NCI-H2081 (cell line): ENCODE measurements at regions not wholly inside any gene's neighbourhood (a gene's known extent, or its start where the extent isn't known, plus 50 kb on each side); places are given as distances from the start of the nearest gene placed in this dataset.
"Not testable (repeated sequence)": the region's sequence is repeated elsewhere in the genome, so short reads cannot be mapped to it uniquely, and the experiment has no call there.

Experiments
- DNase-seq, 2 experiments: peaks; one replicate each; lab custom pipeline; 2025; lab: John Stamatoyannopoulos, UW

DNA sequence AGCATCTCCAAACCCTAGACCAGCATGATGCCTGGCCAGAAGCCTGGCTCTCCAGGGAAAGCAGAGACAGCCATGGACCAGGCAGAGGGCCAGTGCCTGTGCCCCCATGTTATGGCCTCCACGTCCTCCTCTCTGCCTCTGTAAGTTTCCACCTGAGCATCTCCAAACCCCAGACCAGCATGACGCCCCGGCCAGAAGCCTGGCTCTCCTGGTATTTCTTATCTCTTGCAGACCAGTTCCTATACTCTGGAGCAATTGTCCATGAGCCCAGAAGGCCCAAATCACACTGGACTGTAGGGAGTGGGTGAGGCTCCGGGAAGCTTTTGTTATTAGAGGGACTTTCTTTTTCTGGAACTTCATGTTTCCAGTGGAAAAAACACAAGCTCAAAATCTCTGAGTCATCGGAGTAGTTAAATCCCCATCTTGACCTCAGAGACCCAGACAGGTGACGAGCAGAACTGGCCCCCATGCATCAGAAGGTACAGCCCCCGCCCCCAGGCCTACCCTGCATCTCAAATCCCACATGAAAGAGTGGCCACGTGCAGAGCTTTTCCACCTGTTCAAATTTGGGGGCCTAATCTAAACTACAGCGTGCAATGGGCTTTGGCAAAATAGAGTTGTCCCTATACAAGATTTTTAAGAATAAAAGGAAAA is 110.2 kb upstream of the FOXQ1 start:
- no peak for DNase-seq

DNA sequence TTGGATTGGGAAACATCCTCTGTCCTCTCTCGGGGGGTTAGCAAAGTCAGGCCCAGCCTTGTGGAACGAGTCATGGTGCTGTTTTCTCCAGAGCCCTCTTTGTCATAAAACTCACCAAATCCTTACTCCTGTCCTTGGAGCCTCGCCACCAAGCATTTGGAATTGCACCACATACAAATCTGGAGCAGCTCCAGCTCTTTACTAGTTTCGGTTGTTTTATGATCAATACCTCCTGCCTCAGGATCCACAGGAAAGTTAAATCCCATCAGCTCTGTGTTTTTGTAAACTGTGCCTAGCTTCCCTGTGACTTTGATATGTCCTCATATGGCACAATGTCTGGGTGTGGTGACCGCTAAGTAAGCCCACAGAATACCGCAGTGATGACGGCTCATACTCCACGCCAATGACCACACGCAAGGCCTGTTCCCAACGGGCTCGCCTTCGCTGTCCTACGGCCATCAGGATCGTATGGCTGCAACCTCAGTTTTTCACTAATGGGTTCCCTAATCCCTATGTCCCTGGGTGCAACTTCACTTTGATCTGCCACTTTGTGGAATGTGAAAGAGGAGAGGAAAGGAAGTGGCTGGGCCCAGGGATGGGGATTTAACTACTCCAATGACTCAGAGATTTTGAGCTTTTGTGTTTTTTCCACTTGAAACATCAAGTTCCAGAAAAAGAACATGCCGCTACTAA is 111.3 kb upstream of the FOXQ1 start:
- DNase-seq: no peak

DNA sequence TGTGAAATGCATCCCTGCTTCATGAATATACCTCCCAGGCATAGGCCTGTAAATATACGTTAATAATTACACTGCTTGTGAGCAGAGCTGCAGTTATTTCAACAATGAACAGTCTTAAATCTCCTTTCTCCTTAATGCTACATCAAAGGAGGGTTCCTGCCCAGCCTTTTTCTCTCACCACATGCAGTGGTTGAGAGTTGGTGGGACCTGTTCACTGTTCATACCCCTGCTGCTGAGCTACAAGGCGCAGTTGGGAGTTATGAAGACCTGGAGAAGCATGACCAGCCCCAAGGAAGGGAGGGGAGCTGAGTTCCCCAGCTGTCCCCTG is 111.9 kb upstream of the FOXQ1 start:
- no peak for DNase-seq

DNA sequence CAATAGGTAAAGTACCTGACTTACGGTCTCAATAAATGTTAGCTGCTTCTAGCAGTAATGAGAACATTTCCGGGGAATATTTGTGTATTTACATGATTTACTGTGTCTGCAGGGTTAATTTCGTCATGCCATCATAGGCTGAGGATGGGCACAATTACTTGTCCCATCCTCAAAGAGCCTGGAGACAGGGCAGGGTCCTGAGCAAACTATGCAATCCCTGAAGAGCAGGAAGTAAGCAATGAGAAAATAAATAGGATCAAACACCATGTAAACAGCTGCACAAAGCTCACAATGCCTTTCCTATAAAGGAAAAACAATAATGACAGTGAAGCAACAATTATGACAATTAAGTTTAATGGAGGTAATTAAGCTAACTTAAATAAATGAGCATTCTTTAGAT is 114.6 kb upstream of the FOXQ1 start:
- no peak for DNase-seq

DNA sequence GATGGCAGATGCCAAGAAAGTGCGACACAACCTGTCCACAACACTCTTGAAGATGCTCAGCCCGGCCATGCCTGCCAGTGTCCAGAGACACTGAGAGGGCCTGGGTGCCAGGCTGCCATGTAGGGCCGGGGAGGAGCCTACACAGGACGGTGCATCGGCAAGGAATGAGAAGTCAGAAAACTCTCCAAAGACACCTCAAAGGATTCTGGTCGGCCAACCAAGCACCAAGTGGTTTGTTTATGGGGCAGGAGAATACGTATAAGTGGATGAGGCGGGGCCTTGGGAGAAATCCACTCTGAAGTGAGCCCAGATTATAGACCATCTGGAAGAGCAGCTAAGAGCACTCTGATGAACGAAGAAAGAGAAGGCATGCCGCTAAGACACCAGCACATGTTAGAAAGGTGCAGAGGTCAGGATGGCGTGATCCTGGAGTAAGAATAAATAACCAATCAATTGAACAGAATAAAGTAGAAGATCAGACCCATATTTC is 120.7 kb upstream of the FOXQ1 start:
- DNase-seq: no peak

DNA sequence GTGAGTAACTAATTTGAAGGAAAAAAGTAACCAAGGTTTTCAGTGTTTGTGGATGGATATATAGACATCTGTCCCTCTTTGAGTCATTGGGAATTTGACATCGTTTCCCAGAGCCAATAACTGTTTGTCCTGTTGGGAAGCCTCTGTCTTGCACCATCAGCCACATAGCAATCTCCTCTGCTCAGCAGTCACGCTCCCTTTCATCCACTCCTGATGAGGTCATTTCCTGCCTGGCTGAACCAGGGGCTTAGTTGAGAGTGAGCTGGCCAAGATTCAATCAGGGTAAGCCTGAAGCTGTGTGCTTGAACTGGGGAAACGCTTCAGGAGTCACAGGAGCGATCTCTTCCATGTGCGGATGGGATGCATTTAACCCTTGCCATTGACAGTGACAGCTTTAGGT is 121.5 kb upstream of the FOXQ1 start:
- no peak for DNase-seq

DNA sequence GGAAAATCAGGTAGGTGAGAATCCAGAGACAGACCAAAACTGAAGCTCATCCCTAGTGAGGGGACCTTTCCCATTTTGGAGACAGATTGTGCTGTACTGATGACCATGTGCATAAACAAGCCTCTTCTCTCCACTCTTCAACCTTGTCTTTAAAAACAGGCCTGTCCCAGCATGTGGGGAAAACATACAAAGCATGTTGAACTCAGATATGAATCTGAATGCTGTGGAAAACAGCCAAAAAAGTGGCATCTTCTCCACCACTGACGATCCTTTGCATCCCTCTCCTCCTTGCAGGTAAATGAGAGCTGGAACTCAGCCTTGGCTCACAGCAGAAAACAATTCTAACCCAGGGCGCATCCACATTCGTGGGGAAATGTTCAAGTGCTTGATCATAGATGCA is 123.7 kb upstream of the FOXQ1 start:
- DNase-seq: no peak

DNA sequence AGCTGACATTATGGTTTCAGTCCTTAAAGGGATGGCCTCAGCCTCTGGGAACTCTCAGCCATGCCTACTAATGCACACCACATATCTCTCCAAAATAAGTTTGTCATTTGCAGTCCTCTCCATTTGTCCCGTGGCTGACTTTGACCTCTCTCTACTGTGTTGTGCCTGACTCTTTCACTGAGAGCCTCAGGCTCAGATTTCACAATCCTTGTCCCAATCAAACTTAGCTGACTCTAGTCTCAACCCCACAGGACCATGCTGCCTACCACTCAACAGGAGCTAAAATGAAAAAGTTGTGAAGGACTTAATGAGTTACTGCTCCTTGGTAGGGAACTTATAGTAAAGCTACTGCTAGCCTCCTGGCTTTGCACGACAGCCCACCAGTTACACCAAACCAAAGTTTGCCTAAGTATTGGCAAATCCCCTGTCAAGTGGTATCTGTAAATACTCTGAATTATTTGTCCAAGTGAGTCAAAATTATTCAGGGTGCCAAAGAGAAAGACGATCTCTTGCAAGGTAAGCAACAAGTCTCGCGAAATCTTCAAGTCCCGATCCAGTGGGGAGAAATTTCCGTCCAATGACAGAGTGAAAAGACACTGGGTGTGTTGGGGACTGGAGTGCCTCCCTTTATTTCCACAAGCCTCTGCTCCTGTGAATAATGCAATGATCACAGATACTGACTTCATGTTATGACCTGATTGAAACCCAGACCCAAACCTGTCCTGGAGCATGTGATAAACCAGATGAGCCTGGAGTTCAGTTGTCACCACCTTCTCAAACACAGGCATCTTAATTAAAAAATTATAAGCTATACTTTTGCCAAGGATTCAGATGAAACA is 124.4 kb upstream of the FOXQ1 start:
- DNase-seq: no peak

DNA sequence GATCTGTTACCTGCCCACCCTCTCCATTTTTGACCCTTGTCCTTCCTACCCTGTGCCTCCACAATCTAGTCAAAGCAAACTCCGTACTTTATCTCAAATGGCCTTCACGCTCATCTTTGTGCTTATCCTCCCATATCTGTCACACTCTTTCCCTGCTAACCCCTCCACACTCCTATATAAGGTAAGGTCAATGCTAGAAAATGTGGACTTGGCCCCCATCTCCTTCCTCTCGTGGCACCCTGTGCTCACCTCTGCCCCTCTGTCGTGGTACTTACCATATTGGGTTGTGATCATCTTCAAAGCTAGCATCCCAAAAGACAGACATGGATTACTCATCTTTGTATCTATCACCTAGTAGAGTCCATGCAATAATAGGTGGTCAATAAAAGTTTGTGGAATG is 127.6 kb upstream of the FOXQ1 start:
- no peak for DNase-seq

DNA sequence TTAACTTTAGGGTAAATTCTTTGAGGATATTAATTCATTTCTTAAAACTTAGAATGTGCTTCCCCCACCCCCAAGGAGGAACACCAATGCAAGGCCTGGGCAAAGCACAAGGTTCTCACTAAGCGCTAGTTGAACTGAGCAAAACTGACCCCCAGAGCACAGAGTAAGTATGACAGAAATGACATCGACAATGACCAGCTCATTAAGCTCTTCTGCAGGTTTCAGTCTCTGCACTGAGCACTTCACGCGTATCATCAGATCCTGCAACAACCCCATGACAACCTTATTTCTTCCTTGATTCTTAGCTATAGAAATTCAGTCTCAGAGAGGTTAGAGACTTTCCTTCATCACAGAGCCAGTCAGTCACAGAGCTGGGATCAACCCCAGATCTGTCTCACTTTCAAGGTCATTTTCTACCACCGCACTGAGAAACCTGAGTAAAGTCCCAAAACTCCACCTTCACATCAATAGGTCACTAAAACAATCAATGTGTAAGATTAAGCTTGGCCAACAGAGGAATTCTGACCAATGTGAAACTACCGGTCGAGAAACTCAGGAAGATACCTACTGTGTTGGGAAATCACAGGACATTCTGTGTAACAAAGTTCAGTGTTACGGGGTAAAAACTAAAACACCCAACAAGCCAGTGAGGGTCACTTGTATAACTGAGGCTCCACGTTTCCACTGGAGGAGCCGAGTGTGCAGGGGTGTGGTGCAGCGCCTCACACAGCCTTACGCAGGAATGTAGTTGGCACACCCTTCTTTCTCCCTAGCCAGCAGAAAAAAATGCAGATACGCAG is 129.0 kb upstream of the FOXQ1 start:
- no peak for DNase-seq

DNA sequence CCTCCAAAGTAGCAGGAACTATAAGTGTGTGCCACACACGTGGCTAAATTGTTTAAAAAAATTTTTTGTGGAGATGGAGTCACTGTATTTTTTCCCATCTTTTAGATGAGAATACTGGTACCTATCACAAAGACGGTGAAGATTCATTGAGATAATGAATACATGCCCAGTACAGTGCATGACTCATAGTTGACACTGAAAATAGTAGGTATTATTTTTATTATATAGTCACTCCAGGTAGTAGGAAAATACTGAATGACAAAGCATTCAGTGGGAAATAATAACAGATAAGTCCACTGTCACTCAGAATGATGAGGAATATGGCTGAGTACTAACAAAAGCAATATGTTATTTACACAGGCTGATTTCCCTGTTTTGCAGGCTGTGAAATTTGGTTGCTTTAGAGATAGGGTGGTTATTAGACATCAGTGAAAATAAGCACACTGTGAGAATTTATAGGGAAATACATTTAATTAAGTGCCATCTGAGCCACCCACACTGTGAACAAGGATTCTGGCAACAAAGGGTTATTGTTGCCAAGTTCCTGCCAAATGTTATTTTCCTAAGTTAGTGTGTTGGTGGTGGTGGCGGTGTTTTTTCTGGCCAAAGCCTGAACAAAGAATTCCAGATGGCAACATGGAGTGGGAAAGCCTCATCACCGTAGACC is 129.8 kb upstream of the FOXQ1 start:
- DNase-seq: no peak

DNA sequence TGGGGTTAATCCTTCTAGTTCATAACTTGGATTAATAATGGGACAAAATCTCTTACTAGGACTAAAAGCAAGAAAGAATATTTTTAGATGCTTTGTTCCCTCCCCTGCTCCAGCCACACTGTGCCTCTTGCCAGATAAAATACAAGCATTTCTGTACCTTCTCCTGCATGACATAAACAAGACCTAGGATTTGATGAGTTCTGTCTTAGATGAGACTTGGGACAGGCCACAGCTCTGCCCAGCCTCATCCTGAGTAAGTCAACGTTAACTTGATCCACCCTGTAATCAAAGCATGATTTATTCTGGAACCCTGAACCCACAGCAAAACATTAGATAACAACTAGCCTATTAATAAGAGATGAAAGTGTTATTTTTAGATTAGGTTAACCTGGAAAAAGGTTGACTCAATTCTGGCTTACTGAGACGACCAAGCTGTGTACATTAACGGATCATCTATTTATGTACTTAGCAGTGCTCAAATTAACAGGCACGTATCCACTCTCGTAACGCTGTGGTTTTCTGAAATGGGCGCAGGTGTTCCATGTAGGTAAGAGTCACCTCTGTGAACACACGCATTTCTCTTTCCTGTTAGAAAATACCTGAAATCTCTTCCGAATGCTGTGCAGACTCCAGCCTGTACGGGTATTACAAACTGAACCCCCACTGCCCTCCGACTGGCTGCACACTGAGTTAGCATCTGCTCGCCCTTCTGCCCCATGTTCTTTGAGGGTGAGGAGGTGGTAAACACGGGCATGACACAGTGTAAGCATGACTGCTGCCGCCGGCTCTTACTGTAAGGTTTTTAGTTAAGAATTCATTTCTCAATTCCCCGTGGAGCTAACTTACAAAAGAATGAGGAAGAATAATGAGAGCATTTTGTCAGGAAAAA is 132.1 kb upstream of the FOXQ1 start:
- no peak for DNase-seq

DNA sequence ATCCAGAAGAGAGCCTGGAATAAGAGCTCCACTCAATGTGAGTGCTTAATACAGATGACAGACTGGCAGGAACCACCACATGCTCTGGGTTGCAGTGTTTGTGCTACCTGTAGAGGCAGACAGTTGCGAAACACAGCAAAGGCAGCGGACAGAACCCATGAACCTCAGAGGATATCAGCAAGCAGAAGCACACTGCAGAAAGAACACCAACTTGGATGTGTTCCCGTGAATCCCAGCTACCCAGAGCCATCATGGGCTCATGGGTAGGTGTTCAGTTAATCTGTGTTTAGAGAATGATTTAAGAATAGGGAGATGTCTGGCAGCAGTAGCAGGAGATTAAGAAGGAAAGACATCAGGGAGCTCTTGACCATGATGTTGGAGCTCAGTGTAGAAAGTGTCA is 133.3 kb upstream of the FOXQ1 start:
- no peak for DNase-seq

DNA sequence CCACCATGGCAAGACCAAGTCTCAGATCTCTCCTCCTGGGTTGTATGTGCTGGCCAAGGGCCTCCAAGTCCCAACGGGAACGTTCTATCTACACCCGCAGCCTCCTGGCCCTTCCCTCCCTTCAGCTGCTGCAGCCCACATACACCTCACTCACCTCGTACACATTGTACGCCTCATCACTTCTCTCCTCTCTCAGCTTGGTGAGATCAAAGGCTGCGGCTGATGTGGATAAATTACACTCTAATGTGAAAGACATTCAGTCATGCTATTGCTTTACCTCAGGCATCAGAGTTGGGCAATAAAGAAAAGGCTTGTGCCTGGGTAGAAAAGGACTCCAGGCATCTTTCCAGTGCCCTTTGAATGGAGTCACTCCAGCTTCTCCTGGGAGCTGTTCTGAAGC is 135.3 kb upstream of the FOXQ1 start:
- no peak for DNase-seq

DNA sequence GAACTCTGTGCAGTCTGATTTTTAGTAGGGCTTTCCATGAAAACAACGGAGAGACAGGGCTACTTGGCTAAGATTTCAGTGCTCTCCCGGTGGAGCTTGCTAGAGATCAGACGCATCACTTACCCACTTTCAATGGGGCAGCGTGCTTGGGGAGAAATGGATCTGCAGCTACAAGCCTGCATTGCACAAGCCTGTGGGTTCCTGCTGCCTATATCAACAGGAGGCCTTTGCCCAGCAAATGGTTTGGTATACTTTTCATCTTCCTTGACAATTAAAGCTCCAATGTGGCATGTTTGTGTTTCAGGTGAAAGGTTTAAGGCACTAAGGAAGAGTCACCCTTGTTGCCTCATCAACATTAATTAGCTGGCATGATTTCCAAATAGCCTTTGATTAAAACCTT is 136.0 kb upstream of the FOXQ1 start:
- no peak for DNase-seq

DNA sequence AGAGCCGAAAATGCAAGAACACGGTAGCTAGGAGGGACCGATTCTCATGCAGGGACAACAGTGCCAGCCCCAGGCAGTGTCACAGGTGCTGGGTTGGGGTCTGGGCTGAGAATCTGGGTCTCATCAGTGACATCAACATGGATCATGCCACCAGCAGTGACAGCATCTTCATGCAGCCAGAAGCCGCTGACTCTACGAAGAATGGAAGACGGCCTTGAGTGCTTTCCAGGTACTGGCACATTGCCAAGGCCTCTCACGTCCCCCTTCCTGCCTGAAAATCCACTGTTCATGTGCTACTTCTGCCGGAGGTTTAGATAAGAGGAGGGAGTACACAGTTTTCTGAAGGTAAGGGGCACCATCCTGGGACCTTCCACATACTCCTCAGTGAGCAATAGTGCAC is 141.1 kb upstream of the FOXQ1 start:
- no peak for DNase-seq

DNA sequence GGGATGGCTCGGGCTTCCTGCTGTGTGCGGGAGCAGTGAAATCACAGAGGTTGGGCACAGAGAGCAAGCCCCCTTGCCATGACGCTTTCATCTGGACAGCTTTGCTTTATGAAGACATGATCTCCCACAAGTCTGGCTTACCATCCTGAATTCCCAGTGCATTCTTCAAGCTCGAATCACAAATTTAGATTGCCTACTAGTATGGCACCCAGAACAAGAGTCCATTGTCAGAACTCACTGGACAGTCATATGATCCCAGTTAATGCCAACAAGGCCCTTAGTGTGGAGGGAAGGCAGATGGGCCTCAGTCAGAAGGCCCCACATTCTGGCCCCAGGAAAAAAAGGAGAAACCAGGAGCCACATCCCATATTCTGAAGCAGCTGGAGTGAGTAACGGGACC is 147.3 kb upstream of the FOXQ1 start:
- DNase-seq: no peak

DNA sequence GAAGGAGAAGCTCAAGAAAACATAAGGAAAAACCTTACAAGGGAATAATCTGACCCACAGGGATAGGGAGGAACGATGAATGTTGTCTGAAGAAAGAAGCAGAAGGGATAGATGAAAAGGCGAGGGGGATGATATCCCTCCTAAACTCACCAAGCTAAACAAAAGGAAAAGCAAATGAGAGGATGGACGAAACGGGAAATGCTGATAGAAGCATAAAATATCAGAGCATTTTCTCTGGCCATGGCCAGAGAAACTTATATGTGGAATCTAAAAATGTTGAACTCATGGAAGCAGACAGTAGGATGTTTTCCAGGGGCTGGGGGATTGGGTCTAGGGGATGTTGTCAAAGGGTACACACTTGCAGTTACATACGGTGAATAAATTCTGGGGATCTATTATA is 148.4 kb upstream of the FOXQ1 start:
- no peak for DNase-seq

DNA sequence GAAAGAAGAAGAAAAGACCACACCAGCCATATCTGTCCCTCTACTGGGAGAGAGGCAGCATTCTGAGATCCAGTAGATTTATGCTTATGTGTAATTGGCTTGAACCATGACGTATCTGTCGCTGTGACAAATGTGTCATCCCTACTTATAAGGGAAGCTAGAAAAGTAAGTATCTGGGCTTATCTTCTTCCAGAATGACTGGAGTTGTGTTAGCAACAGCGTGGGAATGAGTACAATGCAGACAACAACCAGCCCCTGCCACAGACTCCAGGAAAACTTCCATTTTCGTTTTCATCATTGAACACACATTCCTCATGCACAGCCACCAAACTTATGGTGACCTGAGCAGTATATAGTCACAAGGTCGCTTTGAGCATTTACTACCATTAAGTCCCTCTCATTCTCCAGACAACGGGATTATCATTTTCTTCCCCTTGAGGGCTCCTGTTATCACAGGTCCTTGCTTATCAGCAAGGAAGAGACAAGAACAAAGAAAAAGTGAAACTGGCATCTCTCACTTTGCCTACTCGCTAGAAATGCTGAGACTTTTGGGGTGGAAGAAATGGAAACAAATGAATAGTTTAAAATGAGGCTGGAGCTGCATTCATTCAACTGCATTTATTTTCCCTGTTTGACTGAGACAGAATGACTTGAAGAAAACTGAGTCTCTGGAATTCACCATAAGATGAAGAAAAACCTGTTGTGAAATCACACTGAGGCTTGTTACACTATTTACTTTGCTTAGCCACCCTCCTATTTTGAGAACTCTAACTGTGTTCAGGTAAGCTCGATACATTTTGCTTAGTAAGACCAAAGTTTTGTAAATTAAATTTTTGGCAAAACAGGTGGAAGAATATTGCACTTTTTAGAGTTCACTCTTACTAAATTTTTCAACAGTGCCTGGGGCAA is 149.3 kb upstream of the FOXQ1 start:
- no peak for DNase-seq

DNA sequence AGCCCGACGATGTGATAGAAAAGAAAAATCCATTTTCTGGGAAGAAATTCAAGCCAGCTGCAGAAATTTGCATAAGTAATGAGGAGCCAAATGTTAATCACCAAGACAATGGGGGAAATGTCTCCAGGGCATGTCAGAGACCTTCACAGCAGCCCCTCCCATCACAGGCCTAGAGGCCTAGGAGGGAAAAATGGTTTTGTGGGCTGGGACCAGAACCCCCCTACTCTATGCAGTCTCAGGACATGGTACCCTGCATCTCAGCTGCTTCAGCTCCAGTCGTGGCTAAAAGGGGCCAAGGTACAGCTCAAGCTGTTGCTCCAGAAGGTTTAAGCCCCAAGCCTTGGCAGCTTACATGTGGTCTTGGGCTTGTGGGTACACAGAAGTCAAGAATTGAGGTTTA is 155.5 kb upstream of the FOXQ1 start:
- not testable (repeated sequence) for DNase-seq
